GM19043 (cell line): ENCODE measurements at regions not wholly inside any gene's neighbourhood (a gene's known extent, or its start where the extent isn't known, plus 50 kb on each side); places are given as distances from the start of the nearest gene placed in this dataset.

Experiments used
- ATAC-seq: cut with Tn5 transposase; IDR thresholded peaks from one replicate; pipeline ENCODE4 v1.9.1; 2021; ENCODE audit warnings: low read depth; ENCODE audit not compliant: unreplicated experiment

DNA sequence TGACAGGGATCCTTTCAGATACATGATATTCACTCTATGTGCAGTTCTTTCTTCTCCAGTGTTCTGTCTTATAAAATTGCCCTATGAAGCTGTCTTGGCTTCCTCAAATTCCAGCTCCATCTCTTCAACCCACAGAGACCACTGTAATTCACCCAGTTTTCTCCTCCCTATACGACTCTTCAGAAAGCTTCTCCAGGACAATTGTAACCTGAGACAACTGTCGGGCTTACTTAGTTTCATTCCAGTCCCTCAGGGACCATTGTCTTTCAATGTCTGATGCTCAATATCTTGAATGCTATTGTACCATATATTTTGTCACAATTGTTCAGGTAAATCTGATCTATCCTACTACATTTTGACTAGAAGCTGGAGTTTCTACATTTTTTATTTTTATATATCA is 345.3 kb downstream of the RPL10L start:
- no peak for ATAC-seq

- ATAC-seq = no peak
These were observed 350.8 kb downstream of the RPL10L start for GRCh38 chr14:46300765-46301164.

- no peak for ATAC-seq
These were observed 360.9 kb downstream of the RPL10L start for GRCh38 chr14:46290706-46291105.

DNA sequence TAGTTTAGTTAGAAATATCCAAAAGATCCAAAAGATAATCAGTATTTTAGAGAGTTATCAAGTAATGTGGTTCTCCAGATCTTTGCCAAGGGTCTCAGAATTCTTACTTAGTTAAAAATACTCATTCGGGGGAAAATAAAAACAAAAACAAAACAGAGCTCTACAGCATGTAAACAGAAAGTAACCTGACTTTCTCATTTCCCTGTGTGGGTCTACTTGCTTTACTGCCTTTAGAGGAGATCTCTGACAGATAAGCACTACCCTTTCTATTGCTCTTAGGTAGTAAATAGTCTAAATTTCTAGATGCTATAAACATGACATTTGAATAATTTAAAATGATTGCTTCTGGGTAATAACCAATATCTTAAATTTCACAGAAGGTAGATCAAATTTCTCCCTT is 371.8 kb downstream of the RPL10L start:
- ATAC-seq = no peak

DNA sequence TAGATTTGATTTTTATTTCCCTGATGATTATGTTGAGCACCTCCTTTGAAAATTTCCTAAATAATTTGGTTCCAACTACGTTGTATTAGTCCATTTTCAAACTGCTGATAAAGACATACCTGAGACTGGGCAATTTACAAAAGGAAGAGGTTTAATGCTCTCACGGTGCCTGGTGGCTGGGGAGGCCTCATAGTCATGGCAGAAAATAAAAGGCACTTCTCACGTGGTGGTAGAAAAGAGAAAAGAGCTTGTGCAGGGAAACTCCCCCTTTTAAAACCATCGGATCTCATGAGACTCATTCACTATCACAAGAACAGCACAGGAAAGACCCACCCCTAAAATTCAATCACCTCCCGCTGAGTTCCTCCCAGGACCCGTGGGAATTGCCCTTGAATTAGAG is 372.3 kb downstream of the RPL10L start:
- ATAC-seq = no peak

- ATAC-seq = no peak
These were observed 392.0 kb downstream of the RPL10L start for GRCh38 chr14:46259536-46259935.

GRCh38 chr14:46256381-46256780 is 395.2 kb downstream of the RPL10L start:
- ATAC-seq = no peak

DNA sequence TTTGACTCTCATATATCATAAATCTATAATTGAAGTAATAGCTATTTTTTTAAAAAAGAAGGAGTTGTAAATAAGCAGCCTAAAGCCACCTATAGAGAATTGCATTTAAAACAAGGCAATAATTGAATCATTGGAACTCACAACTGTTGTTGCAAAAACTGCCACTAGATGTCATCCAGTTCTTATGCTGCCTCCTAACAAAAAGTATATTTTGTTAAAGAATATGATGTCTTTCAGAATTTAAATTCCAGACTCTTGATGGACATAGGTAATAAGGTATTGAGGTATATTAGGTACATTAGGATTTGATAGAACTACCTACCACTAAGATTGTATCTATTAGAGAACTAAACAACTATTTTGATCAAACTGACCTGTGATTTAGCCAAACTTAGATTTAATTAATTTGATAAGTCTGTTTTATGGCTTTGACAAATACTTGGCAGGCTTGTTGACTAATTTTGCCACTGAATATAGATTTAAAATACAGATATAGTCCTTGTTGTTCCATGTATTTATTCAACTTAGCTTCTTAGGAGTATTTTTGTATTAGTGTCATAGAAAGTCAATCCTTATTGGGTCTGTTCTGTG is 401.4 kb downstream of the RPL10L start:
- ATAC-seq = no peak

DNA sequence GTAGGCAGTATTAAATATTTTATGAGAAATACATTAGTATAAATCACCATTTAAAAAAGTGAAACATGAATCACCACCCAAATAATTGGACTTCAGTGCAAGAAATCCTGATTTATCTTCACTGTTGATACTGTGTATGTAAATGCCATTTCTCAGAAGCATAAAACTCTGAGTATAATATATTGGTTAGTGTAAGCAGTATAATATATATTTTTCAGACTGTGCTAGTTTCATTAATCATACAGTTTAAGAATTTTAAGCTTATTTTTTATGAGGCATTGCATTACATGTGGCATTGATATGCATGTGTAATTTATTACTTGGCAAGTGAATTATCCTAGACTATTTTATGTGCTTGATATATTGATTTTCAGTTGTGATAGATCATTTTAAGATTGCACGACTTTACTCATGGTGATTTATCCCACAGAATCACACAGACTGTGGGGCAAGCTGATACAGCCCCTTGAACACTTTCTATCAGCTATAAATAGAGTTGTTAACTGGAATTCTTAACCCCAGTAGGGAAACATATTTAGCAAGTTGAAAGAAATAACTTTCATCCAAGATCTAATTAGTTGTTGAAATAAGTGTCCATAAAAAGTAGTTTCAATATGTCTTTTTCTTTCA is 403.5 kb downstream of the RPL10L start:
- ATAC-seq = no peak

GRCh38 chr14:46245276-46245675 is 406.3 kb downstream of the RPL10L start:
- no peak for ATAC-seq

GRCh38 chr14:46233786-46234185 is 417.8 kb downstream of the RPL10L start:
- ATAC-seq = no peak

GRCh38 chr14:46230540-46230939 is 421.0 kb downstream of the RPL10L start:
- ATAC-seq = no peak

DNA sequence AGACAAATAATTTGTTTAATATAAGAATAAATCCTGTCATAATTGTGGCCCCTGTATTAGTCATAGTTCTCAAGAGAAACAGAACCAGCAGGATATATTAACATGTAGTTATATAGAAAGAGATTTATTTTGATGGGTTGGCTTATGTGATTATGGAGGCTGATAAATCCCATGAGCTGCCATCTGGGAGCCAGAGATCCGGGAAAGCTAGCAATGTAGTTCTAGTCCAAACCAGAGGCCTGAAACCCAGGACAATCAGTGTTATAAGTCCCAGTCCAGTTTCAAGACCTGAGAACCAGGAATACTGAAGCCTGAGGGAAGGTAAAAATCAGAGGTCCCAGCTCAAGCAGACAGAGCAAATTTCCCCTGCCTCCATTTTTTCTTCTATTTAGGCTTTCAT is 435.8 kb downstream of the RPL10L start:
- ATAC-seq = no peak

- no peak for ATAC-seq
These were observed 452.9 kb downstream of the RPL10L start for GRCh38 chr14:46198676-46199075.

GRCh38 chr14:46197856-46198255 is 453.7 kb downstream of the RPL10L start:
- no peak for ATAC-seq
